HL-60 (cell line): ENCODE measurements at regions not wholly inside any gene's neighbourhood (a gene's known extent, or its start where the extent isn't known, plus 50 kb on each side); places are given as distances from the start of the nearest gene placed in this dataset.

ENCODE experiments used
- GABPA ChIP-seq: IDR thresholded peaks from 2 replicates; pipeline ENCODE4 v1.6.1; 2012; ENCODE audit warnings: low read depth
- TF ChIP-seq, protein P1 (sequence below): IDR thresholded peaks from one replicate; pipeline ENCODE4 v1.5.1; 2011; ENCODE audit warnings: low read length, control low read depth, inconsistent platforms; ENCODE audit not compliant: insufficient read depth

DNA sequence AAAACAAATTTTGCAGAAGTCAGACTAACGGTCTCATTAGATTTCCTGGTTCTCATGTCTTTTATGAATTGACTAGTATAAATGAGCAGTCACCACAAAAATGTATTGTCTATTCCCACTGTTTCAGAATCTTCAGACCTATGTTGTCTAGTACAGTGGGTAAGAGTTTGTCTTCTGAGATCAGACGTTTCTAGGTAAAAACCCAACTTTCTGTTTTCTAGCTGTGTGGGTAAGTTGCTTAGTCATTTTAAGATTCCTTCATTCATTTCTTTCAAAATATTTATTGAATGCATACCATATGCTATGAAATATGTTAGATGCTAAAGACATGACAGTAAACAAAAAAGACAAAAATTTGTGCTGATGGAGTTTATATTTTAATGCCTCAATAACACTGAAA is 156.3 kb downstream of the POLR1F start:
- TF ChIP-seq, protein P1, sequence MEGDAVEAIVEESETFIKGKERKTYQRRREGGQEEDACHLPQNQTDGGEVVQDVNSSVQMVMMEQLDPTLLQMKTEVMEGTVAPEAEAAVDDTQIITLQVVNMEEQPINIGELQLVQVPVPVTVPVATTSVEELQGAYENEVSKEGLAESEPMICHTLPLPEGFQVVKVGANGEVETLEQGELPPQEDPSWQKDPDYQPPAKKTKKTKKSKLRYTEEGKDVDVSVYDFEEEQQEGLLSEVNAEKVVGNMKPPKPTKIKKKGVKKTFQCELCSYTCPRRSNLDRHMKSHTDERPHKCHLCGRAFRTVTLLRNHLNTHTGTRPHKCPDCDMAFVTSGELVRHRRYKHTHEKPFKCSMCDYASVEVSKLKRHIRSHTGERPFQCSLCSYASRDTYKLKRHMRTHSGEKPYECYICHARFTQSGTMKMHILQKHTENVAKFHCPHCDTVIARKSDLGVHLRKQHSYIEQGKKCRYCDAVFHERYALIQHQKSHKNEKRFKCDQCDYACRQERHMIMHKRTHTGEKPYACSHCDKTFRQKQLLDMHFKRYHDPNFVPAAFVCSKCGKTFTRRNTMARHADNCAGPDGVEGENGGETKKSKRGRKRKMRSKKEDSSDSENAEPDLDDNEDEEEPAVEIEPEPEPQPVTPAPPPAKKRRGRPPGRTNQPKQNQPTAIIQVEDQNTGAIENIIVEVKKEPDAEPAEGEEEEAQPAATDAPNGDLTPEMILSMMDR: no peak
- no peak for TF ChIP-seq GABPA
